HS-27A (cell line): ENCODE measurements at regions not wholly inside any gene's neighbourhood (a gene's known extent, or its start where the extent isn't known, plus 50 kb on each side); places are given as distances from the start of the nearest gene placed in this dataset.

Experiments used
- DNase-seq: peaks from one replicate; pipeline ENCODE4 v3.0.0-alpha.2; 2012; ENCODE audit warnings: low read depth, missing footprints

DNA sequence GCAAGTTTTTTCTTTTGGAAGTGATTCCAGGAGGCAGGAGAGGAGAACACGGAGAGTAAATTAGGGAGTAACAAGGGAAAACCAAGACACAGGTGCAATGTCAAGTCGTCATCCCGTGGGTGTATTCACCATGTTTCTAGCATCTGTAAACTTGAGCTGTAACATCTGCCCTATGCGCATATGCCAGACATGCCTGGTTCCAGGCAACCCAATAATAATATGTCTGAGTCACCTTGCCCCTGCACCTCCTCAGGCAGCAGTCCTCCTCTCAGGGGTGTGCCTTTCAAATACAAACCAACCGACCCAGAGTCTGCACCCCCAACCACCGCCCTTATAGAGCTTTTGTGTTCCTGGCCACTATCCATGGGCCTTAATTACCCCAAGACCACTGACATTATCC is 107.0 kb upstream of the PDE1C start:
- no peak for DNase-seq

DNA sequence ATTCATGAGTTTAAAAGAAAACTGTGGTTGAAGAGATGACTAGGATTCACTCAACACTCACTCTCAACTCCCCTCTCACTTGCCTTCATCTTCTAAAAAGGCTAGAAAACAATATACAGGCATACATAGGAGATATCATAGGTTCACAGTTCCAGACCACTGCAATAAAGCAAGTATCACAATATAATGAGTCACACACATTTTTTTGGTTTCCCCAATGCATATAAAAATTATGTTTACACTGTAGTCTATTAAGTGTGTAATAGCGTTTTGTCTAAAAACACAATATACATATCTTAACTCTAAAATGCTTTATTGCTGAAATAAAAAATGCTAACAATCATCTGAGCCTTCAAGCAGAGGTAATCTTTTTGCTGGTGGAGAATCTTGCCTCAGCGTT is 104.9 kb upstream of the PDE1C start:
- DNase-seq, result no peak

- no peak for DNase-seq
Observed at GRCh38 chr7:32171248-32171647, 101.0 kb upstream of the PDE1C start.

GRCh38 chr7:32170838-32171237 is 100.6 kb upstream of the PDE1C start:
- DNase-seq, result no peak

GRCh38 chr7:32169228-32169627 is 99.0 kb upstream of the PDE1C start:
- no peak for DNase-seq

DNA sequence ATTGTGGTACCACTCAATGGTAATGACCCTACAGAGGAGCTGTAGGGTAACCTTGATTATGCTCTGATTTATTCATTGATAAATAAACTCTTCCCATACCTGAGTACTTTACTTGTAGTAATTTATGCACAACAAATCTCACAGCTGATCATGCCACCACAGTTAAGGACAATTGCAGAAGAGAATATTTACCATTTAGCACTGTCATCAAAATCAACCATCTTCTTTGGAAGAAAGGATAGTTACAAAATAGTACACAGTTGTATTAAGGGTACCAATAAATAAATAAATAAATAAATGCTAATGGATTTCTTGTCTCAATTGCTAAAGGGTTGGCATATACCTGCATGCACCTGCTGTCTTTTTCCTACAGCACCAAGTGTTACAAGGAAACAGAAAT is 97.6 kb upstream of the PDE1C start:
- DNase-seq, result no peak

GRCh38 chr7:32167256-32167655 is 97.0 kb upstream of the PDE1C start:
- DNase-seq, result no peak

- peak; percentile 62 for DNase-seq
Observed at GRCh38 chr7:32164341-32164996, 94.3 kb upstream of the PDE1C start.

DNA sequence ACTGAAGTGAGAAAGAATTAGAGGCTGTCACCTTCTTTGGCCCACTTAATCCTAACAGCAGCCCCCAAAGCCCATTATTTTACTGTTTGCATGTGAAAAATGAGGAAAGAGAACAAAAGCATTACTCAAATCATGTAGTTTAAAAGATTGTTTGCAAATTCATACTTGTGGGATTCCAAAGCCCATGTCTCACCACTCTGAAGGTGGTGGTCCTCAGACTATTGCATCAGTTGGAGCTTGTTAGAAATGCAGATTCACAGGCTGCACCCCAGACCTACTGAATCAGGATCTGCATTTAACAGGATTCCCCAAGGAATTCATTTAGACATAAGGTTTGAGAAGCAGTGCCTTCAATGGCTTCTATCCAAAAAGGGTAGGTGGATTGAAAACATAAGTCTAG is 93.7 kb upstream of the PDE1C start:
- DNase-seq, result no peak

GRCh38 chr7:32163141-32163806 is 93.1 kb upstream of the PDE1C start:
- DNase-seq, result peak; percentile 93

DNA sequence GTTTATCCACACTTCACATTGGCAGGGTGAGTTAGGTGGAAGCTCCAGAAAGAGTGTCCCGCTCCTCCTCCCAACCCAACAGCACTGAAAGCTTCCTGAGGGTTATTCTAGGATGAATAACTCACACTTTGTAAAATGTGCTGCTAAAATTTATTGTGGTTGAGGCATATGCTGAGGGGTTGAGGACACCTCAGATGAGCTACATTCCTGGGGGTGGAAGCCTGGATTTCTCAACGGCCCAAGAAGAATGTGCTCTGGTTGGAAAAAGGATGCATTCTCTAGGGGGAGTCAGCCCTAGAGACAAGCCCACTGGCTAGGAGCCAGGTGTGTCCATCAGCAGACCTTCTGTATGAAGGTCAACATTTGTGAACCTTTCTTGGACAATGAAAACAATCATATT is 91.5 kb upstream of the PDE1C start:
- DNase-seq, result peak; percentile 84

- DNase-seq, result no peak
Observed at GRCh38 chr7:32158751-32159745, 88.8 kb upstream of the PDE1C start.

DNA sequence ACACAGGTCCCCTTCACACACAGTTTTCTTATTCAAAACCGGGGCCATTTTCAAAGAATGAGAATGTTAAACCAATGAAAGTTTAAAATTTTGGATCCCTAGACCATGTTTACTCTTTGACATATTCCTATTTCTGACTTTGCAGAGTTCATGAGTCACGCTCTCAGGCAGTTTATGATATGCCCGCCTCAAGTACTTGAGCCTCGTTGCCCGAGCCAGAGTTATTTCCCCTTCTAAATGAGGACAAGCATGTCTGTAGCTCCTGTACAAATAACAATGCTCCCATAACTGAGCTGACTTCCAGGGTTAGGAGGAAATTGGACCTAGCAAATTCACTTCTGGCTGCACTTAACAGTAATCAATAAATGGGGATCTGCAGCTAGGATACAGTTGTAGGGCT is 87.9 kb upstream of the PDE1C start:
- no peak for DNase-seq

GRCh38 chr7:32155712-32156111 is 85.5 kb upstream of the PDE1C start:
- no peak for DNase-seq

DNA sequence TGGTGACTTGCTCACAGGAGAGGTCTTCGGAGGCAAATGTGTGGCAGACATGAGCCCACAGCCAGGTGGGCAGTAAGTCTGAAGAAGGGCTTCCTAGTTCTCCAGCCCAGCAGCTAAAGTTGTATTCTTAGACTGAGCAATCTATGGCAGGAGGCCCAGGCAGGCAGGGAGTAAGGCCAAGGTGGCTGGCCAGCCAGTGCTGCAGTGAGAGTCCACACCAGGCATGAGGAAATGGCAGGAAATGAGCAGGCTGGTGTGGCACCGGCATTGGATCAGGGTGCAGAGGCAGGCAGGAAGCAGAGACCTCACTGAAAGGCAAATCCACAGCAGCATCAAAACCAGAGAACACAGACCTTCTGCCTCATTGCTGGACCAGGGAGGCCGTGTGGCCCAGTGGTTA is 84.6 kb upstream of the PDE1C start:
- DNase-seq, result no peak

- no peak for DNase-seq
Observed at GRCh38 chr7:32153006-32153405, 82.8 kb upstream of the PDE1C start.

- no peak for DNase-seq
Observed at GRCh38 chr7:32152576-32152975, 82.4 kb upstream of the PDE1C start.

- no peak for DNase-seq
Observed at GRCh38 chr7:32150589-32150988, 80.4 kb upstream of the PDE1C start.

DNA sequence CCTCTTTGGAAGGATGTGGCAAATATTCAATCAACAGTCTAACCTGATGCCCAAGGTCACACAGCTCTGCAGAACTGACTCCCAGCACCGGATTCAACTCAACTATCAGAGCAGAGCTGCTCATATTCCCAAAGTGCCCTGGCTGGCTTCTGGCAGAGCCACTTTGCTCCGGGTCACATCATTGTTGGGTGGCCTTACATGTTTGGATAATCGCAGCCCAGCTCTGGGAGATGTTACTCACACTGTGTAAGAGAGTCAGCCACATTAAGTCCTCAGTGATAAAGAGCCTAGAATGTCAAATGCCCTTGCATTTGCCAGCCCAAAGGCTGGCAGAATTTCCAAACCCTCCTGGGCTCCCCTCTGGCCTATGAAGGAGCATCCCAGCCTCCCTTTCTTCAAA is 79.8 kb upstream of the PDE1C start:
- no peak for DNase-seq

DNA sequence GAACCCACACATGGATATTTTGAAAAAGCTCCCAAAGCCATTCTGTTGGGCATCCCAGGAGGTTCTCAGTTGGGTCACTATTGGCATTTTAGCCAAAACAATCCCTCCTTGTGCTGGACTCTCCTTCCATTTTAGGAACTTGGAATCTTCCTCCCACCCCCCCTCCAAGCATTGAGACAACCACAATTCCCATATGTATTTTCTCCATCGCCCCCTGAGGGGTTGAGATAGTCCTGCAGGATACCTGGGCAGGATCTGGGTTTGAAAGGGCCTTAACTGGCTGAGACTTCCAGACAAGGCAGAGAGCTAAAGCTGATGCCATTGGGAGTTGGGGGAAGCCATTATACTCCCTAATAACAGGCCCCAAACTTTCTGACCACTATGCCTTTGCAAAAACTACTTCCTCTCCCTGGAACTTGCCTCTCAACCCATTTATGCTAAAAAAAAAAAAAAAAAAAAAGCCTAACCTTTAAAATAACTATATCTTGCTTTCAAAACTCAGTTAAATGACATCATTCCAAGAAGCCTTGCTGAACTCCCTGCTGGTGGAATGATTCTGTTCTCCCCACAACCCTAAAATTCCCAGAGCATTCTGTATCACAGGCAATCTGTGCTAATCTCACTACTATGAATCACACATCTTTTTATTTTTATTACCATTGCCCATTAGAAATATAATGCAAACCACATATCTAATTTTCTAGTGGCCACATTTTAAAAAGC is 77.5 kb upstream of the PDE1C start:
- DNase-seq, result no peak

- no peak for DNase-seq
Observed at GRCh38 chr7:32145911-32146310, 75.7 kb upstream of the PDE1C start.

DNA sequence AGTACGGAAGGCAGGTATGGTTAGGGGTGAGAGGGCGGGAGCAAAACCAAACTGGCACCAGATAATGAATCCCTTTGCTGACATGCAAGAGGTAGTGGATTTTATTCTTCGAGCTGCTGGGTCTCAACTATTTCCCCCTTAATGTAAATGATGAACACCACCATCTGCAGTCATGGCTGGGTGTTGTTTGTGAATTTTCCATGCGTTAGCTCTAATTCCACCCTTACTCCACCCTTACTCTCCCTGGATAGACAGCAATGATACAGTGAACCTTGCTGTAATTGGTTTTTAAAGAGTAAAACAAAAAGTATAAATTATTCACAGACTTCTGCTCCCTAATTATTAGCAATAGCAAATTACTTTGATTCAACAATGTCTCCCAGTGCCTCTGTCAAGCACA is 74.5 kb upstream of the PDE1C start:
- DNase-seq, result no peak
